Stimulated activated CD8-positive, alpha-beta memory T cell treated with anti-CD3 and anti-CD28 coated beads, Interleukin-7, amount 100 ng/mL, for 4 hours (primary cell): ENCODE measurements at regions not wholly inside any gene's neighbourhood (a gene's known extent, or its start where the extent isn't known, plus 50 kb on each side); places are given as distances from the start of the nearest gene placed in this dataset.
A peak's percentile ranks its signal among the peaks of the same experiment; 100 is the strongest.

Experiments
- DNase-seq, 2 donors: peaks; one replicate each; pipeline ENCODE4 v3.0.0-alpha.2; 2020; ENCODE audit warnings: low read depth in 2 of 2

DNA sequence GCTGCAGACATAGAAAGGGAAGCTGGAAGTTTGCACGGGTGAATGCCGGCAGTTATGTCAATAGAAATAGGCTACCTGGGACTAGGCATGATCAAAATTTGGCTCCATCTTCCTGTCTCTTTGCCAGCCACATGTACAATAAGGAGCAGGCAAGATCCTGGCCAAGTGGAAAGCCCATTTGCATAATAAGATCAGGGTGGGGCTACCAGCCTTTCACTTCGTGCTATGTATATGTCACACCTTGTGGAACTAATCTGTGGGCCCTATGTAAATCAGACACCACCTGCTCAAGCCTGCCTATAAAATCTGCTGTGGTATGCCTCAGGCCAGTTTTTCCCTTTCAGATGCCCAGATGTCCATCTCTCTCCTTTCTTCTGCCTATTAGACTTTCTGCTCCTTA, 79.3 kb upstream of the DRD2 start:
- no peak for DNase-seq

GRCh38 chr11:113553915-113554314, 78.7 kb upstream of the DRD2 start:
- no peak for DNase-seq

DNA sequence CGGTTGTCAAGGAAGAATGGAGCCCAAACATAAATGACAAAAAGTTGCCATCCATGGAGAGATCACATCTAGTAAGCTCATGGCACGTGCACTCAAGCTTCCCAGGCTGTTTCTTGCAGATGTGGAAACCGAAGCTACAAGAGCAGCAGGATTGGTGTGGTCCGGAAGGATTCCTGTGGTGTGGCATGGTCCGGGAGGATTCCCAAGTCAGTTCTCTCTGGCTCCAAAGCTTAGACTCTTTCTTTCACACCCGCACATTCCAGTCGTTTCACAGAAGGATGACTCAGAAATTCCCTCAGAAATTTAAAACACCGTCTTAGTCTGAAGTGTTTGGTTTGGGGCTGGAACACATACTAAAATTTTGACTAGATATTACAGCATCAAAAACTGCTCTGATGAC, 78.0 kb upstream of the DRD2 start:
- DNase-seq: no peak

GRCh38 chr11:113552271-113552670, 77.1 kb upstream of the DRD2 start:
- no peak for DNase-seq

DNA sequence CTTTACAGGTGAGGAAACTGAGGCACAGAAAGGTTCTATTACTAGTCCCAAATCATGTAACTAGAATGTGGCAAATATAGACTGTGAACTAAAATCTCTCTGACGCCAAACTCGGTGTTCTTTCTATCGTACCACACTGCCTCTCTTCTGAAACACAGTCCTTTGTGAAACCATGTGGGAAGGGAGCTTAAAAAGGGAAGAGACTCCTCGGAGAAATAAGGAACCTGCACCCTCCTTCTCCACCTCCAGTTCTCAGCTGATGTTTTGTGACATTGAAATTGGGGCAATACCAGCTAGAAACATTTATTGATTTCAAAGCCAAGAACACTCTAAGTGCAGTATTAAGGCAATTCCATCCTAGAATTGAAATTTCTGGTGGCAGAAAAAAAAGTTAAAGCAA, 76.4 kb upstream of the DRD2 start:
- DNase-seq: no peak

GRCh38 chr11:113549611-113550578, 74.7 kb upstream of the DRD2 start:
- DNase-seq: no peak

GRCh38 chr11:113549061-113549460, 73.9 kb upstream of the DRD2 start:
- DNase-seq: no peak

GRCh38 chr11:113547739-113548138, 72.5 kb upstream of the DRD2 start:
- DNase-seq: no peak

GRCh38 chr11:113546757-113547507, 71.7 kb upstream of the DRD2 start:
- DNase-seq: no peak

GRCh38 chr11:113542420-113542819, 67.2 kb upstream of the DRD2 start:
- DNase-seq: no peak

- no peak for DNase-seq
Measured at GRCh38 chr11:113540416-113541330, 65.5 kb upstream of the DRD2 start.

DNA sequence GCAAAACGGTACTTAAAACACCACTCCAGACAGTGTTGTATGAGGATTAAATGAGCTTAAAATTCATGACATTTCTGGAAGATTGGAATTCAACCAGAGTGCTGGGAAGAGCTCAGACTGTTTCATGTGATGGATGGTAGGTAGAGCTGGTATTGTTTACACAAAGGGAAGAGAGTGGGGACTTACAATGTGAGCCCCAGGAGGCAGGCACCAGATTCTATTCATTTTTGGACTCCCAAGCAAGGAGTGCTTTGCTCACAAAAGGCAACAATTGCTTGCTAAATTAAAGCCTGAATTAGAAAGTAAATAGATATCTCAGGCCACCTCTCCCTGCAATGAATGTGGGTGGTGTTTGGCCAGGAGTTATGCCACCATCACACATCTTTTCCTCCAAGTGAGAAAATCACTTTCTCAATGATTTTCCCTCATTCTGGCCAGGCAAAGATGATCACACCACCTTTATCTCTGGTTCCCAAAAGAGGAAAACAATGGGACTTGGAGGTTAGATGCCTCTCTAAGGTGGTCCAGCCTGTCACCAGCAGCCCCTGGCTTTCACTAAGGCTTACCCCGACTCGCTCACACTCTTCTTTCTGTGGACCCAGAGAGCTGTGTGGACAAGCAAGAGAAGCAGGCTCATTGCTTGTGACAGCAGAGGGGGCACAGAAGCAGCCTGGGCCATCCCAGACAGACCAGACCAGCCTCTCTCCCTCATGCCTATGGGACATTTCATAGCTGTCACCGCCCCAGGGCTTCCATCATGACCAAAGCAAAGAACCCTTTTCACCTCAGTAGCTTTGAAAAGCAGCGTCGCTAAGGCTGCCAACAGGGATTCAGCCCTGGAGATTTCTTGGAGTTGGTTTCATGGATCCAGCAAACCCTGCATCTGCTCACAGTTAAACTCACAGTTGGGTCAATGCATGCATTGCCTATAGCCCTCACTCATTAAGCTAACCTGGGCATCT, 63.5 kb upstream of the DRD2 start:
- no peak for DNase-seq

GRCh38 chr11:113534625-113535024, 59.4 kb upstream of the DRD2 start:
- DNase-seq: no peak

- DNase-seq: no peak
Measured at GRCh38 chr11:113533425-113533698, 58.2 kb upstream of the DRD2 start.

DNA sequence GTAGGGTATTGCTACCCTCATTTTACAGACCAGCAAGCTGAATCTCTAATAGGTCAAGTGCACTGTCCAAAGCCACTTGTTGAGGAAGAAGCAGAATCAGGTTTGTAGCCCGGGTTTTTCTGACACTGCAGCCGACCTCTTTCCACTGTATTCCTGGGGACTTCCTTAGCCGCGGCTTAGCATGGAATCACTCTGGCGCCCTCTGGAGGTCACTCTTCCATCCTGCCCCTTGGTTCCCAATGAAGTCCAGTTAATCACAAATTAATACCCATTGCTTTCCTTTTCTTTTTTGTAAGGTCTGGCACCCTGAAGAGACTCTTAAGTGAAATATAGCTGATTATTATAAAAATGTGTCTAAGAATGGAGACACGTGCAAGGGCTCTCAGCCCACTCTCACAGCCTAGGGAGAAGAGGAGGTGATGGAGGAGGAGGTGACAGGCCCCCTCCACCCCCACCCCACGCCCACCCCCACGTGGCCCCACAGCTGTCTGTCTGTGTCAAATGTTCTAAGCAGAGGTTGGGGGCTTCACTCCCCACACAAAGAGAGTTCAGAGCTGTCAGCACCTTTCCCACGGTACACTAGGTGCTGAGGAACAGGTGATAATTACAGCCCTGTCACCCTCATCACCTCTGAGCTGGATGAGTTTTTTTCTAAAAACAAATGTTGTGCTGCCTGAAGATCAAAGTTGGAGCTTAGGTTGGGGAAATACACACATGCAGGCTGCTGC, 57.7 kb upstream of the DRD2 start:
- peak; percentile 18 to 20 for DNase-seq

DNA sequence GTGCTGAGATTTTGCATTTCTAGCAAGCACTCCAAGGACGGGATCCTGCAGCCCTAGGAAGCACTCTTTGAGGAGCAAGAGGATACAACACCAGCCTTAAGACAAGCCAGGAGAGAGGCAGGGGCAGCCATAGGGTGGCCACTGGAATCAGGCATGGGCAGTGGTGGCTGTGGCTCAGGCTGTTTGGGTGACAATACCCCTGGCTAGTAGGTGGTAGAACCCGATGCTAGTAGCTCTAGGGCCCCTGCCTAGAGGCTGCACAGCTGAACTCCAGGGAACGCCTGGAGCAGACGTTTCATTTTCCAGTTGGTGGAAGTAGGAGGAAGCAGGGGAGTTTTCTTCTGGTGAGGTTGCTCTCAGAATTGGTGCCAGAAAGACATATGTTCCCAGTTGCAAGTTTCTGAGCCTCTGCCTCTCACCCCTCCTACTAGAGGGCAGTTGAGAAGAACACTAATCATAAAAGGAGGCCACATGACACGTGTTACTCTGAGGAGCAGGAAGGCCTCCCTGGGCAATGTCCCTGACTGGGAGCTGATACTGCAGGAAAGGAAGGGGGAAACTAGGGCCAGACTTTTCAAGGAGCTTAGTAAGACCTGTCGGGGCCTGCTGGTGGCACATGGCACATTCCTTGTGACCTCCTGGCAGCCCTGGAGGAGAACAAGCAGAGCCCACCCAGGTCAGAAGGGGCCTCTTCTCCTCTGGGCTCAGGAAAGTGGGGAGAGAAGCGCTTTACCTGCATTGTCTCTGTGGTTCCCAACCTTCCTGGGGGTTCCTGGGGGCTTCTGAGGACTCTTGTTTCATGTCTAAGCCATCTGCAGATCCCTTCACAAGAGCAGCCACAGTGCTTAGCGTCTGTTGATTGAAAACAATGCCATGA, 56.6 kb upstream of the DRD2 start:
- DNase-seq: no peak

- DNase-seq: no peak
Measured at GRCh38 chr11:113531083-113531482, 55.9 kb upstream of the DRD2 start.

GRCh38 chr11:113529606-113530005, 54.4 kb upstream of the DRD2 start:
- no peak for DNase-seq

- no peak for DNase-seq
Measured at GRCh38 chr11:113528982-113529381, 53.8 kb upstream of the DRD2 start.
